Stimulated activated CD4-positive, alpha-beta T cell treated with anti-CD3 and anti-CD28 coated beads, TNF-alpha, amount 100 ng/mL, for 24 hours (primary cell): ENCODE measurements at regions not wholly inside any gene's neighbourhood (a gene's known extent, or its start where the extent isn't known, plus 50 kb on each side); places are given as distances from the start of the nearest gene placed in this dataset.

Experiments
- DNase-seq, 3 experiments: peaks; one replicate each; pipeline ENCODE4 v3.0.0-alpha.2; 2020; ENCODE audit warnings: low read depth in 3 of 3

GRCh38 chr5:2335733-2336515 is 415.6 kb downstream of the IRX2 start:
- DNase-seq = no peak

- no peak for DNase-seq
These were observed 416.2 kb downstream of the IRX2 start for GRCh38 chr5:2335125-2335732.

GRCh38 chr5:2334719-2335118 is 416.8 kb downstream of the IRX2 start:
- DNase-seq = no peak

- DNase-seq = no peak
These were observed 418.2 kb downstream of the IRX2 start for GRCh38 chr5:2333291-2333690.

GRCh38 chr5:2332521-2332920 is 419.0 kb downstream of the IRX2 start:
- no peak for DNase-seq

GRCh38 chr5:2330325-2331130 is 420.9 kb downstream of the IRX2 start:
- no peak for DNase-seq

GRCh38 chr5:2329741-2330140 is 421.7 kb downstream of the IRX2 start:
- no peak for DNase-seq

GRCh38 chr5:2326601-2327000 is 424.9 kb downstream of the IRX2 start:
- DNase-seq = no peak

GRCh38 chr5:2324788-2325187 is 426.7 kb downstream of the IRX2 start:
- no peak for DNase-seq

- no peak for DNase-seq
These were observed 430.9 kb downstream of the IRX2 start for GRCh38 chr5:2320611-2321010.

GRCh38 chr5:2317540-2317939 is 433.9 kb downstream of the IRX2 start:
- no peak for DNase-seq

GRCh38 chr5:2311851-2312250 is 429.1 kb upstream of the IRX4 start:
- DNase-seq = no peak

- no peak for DNase-seq
These were observed 428.2 kb upstream of the IRX4 start for GRCh38 chr5:2310946-2311345.

GRCh38 chr5:2307631-2308030 is 424.9 kb upstream of the IRX4 start:
- no peak for DNase-seq

- DNase-seq = no peak
These were observed 424.0 kb upstream of the IRX4 start for GRCh38 chr5:2306711-2307110.

- no peak for DNase-seq
These were observed 420.8 kb upstream of the IRX4 start for GRCh38 chr5:2303431-2304100.

GRCh38 chr5:2302169-2302568 is 419.4 kb upstream of the IRX4 start:
- DNase-seq = no peak

GRCh38 chr5:2300861-2301574 is 418.3 kb upstream of the IRX4 start:
- DNase-seq = no peak

- no peak for DNase-seq
These were observed 417.7 kb upstream of the IRX4 start for GRCh38 chr5:2300421-2300820.

- no peak for DNase-seq
These were observed 416.9 kb upstream of the IRX4 start for GRCh38 chr5:2299388-2300220.

GRCh38 chr5:2298781-2299180 is 416.1 kb upstream of the IRX4 start:
- DNase-seq = no peak
